DMS153 treated with DMSO at 0.1 percent for 48 hours (cell line): ENCODE measurements at regions not wholly inside any gene's neighbourhood (a gene's known extent, or its start where the extent isn't known, plus 50 kb on each side); places are given as distances from the start of the nearest gene placed in this dataset.

ENCODE experiments used
- DNase-seq: peaks from one replicate; lab custom pipeline; 2025; ENCODE audit not compliant: unreplicated experiment; lab: John Stamatoyannopoulos, UW

GRCh38 chr6:105501246-105501645 lies 98.4 kb upstream of the PREP start:
- no peak for DNase-seq

GRCh38 chr6:105500693-105501092 lies 97.8 kb upstream of the PREP start:
- no peak for DNase-seq

GRCh38 chr6:105499931-105500330 lies 97.0 kb upstream of the PREP start:
- no peak for DNase-seq

- DNase-seq: no peak
These were observed 96.4 kb upstream of the PREP start for GRCh38 chr6:105499136-105499870.

GRCh38 chr6:105497549-105497948 lies 94.7 kb upstream of the PREP start:
- DNase-seq: no peak

GRCh38 chr6:105495515-105495914 lies 92.6 kb upstream of the PREP start:
- no peak for DNase-seq

GRCh38 chr6:105494688-105495087 lies 91.8 kb upstream of the PREP start:
- no peak for DNase-seq

GRCh38 chr6:105493736-105494135 lies 90.9 kb upstream of the PREP start:
- DNase-seq: no peak

- no peak for DNase-seq
These were observed 90.1 kb upstream of the PREP start for GRCh38 chr6:105492706-105493673.

- no peak for DNase-seq
These were observed 86.3 kb upstream of the PREP start for GRCh38 chr6:105489216-105489530.

- DNase-seq: no peak
These were observed 85.8 kb upstream of the PREP start for GRCh38 chr6:105488516-105489215.

GRCh38 chr6:105487040-105487790 lies 84.3 kb upstream of the PREP start:
- no peak for DNase-seq

- no peak for DNase-seq
These were observed 82.6 kb upstream of the PREP start for GRCh38 chr6:105485456-105485855.

GRCh38 chr6:105484238-105485161 lies 81.6 kb upstream of the PREP start:
- DNase-seq: peak; percentile 48

- no peak for DNase-seq
These were observed 80.6 kb upstream of the PREP start for GRCh38 chr6:105483492-105483891.

GRCh38 chr6:105482921-105483320 lies 80.0 kb upstream of the PREP start:
- no peak for DNase-seq

GRCh38 chr6:105482227-105482844 lies 79.5 kb upstream of the PREP start:
- DNase-seq: no peak

GRCh38 chr6:105476978-105477377 lies 74.1 kb upstream of the PREP start:
- DNase-seq: no peak

- no peak for DNase-seq
These were observed 71.4 kb upstream of the PREP start for GRCh38 chr6:105474234-105474633.
